Liver (tissue), 8 donors: ENCODE measurements at regions not wholly inside any gene's neighbourhood (a gene's known extent, or its start where the extent isn't known, plus 50 kb on each side); places are given as distances from the start of the nearest gene placed in this dataset.

ENCODE experiments used
- DNase-seq: peaks from one replicate; pipeline ENCODE4 v3.0.0-alpha.2; 2017; ENCODE audit warnings: low spot score
- H3K27ac ChIP-seq, 2 donors: one replicate each; pipeline ENCODE4 v1.7.0; 2013; ENCODE audit warnings: inconsistent platforms in 2 of 2, low read length in 2 of 2, control low read depth in 1 of 2, low read depth in 1 of 2, mild to moderate bottlenecking in 1 of 2
- H3K27me3 ChIP-seq, 4 donors: one replicate each; pipeline versions ENCODE4 v1.6.1 to v1.7.0; 2013; ENCODE audit warnings: low read length in 3 of 4, inconsistent platforms in 1 of 4, mild to moderate bottlenecking in 1 of 4, moderate library complexity in 1 of 4; ENCODE audit not compliant: control insufficient read depth in 4 of 4, insufficient read depth in 4 of 4
- H3K36me3 ChIP-seq, 4 donors: one replicate each; pipeline versions ENCODE4 v1.6.1 to v1.7.0; 2013; ENCODE audit warnings: low read length in 3 of 4, mild to moderate bottlenecking in 3 of 4, low read depth in 1 of 4, moderate library complexity in 1 of 4; ENCODE audit not compliant: control insufficient read depth in 4 of 4, insufficient read depth in 3 of 4
- H3K4me1 ChIP-seq, 4 donors: one replicate each; pipeline versions ENCODE4 v1.6.1 to v1.7.0; 2013; ENCODE audit warnings: low read length in 3 of 4, mild to moderate bottlenecking in 3 of 4, moderate library complexity in 1 of 4; ENCODE audit not compliant: control insufficient read depth in 4 of 4, insufficient read depth in 4 of 4
- H3K4me3 ChIP-seq, 3 donors: one replicate each; pipeline versions ENCODE4 v1.6.1 to v1.7.0; 2013; ENCODE audit warnings: low read length in 3 of 3, control low read depth in 1 of 3, low read depth in 1 of 3, mild to moderate bottlenecking in 1 of 3
- H3K9ac ChIP-seq, 2 donors: one replicate each; pipeline ENCODE4 v1.7.0; 2013; ENCODE audit warnings: low read length in 2 of 2, mild to moderate bottlenecking in 2 of 2, moderate library complexity in 2 of 2, control low read depth in 1 of 2, low read depth in 1 of 2
- H3K9me3 ChIP-seq, 4 donors: one replicate each; pipeline versions ENCODE4 v1.6.1 to v1.7.0; 2013; ENCODE audit warnings: low read length in 3 of 4; ENCODE audit not compliant: control insufficient read depth in 4 of 4
- ATF3 ChIP-seq: IDR thresholded peaks from 2 replicates; pipeline ENCODE4 v1.6.1; 2016; ENCODE audit warnings: antibody characterized with exemption
- CTCF ChIP-seq: fragments of 150-350 bp; IDR thresholded peaks from 2 replicates; pipeline ENCODE4 v1.5.1; 2017; ENCODE audit warnings: improper control_type of control experiment, low read depth, low read length; ENCODE audit not compliant: missing input control
- EGR1 ChIP-seq, 2 donors: IDR thresholded peaks; 2 replicates each; pipeline ENCODE4 v1.6.1; 2016 to 2018; ENCODE audit warnings: antibody characterized with exemption in 2 of 2, low read depth in 2 of 2
- FOXA1 ChIP-seq: IDR thresholded peaks from 2 replicates; pipeline ENCODE4 v1.6.1; 2016; ENCODE audit warnings: antibody characterized with exemption
- FOXA2 ChIP-seq: IDR thresholded peaks from 2 replicates; pipeline ENCODE4 v1.6.1; 2016; ENCODE audit warnings: antibody characterized with exemption
- GABPA ChIP-seq, 2 donors: IDR thresholded peaks in 1 of 2; conservative IDR thresholded peaks in 1 of 2; 2 replicates each; pipeline ENCODE4 v1.6.1; 2016; ENCODE audit warnings: antibody characterized with exemption in 2 of 2, mild to moderate bottlenecking in 1 of 2, moderate library complexity in 1 of 2
- HNF4A ChIP-seq, 2 donors: conservative IDR thresholded peaks; 2 replicates each; pipeline ENCODE4 v1.6.1; 2016; ENCODE audit warnings: antibody characterized with exemption in 2 of 2, mild to moderate bottlenecking in 2 of 2
- HNF4G ChIP-seq: IDR thresholded peaks from 2 replicates; pipeline ENCODE4 v1.6.1; 2016; ENCODE audit warnings: antibody characterized with exemption
- JUND ChIP-seq, 2 donors: IDR thresholded peaks; 2 replicates each; pipeline ENCODE4 v1.6.1; 2016; ENCODE audit warnings: antibody characterized with exemption in 2 of 2
- MAX ChIP-seq: IDR thresholded peaks from 2 replicates; pipeline ENCODE4 v1.6.1; 2016; ENCODE audit warnings: antibody characterized with exemption
- NR2F2 ChIP-seq: IDR thresholded peaks from 2 replicates; pipeline ENCODE4 v1.6.1; 2016; ENCODE audit warnings: antibody characterized with exemption
- RAD21 ChIP-seq, 2 donors: IDR thresholded peaks; 2 replicates each; pipeline ENCODE4 v1.6.1; 2016; ENCODE audit warnings: antibody characterized with exemption in 2 of 2, mild to moderate bottlenecking in 2 of 2
- REST ChIP-seq: IDR thresholded peaks from 2 replicates; pipeline ENCODE4 v1.6.1; 2016; ENCODE audit warnings: antibody characterized with exemption, mild to moderate bottlenecking
- RXRA ChIP-seq, 2 donors: IDR thresholded peaks; 2 replicates each; pipeline ENCODE4 v1.6.1; 2017 to 2018; ENCODE audit warnings: antibody characterized with exemption in 2 of 2, mild to moderate bottlenecking in 1 of 2
- SP1 ChIP-seq: IDR thresholded peaks from 2 replicates; pipeline ENCODE4 v1.6.1; 2018; ENCODE audit warnings: antibody characterized with exemption, mild to moderate bottlenecking
- TAF1 ChIP-seq: conservative IDR thresholded peaks from 2 replicates; pipeline ENCODE4 v1.6.1; 2016; ENCODE audit warnings: antibody characterized with exemption, mild to moderate bottlenecking
- YY1 ChIP-seq: IDR thresholded peaks from 2 replicates; pipeline ENCODE4 v1.6.1; 2016; ENCODE audit warnings: antibody characterized with exemption, mild to moderate bottlenecking
- ZBTB33 ChIP-seq: IDR thresholded peaks from 2 replicates; pipeline ENCODE4 v1.6.1; 2016; ENCODE audit warnings: antibody characterized with exemption
- WGBS: extraction: QIAGEN DNeasy Blood & Tissue Kit; methylation state at CpG from one replicate; pipeline ENCODE4 v1.1.7; 2013; 5-methylcytosine and 5-hydroxymethylcytosine counted together
- donor health status: healthy.
- donor health status: healthy.
- donor health status: healthy.
- donor health status: healthy.
- donor health status: healthy.

GRCh38 chr2:234808907-234809306 is 142.9 kb upstream of the SH3BP4 start:
- H3K9ac ChIP-seq: no peak overlapping the region
- H3K4me1 ChIP-seq: no peaks in the 10 kb centered on the region
- H3K27me3 ChIP-seq: no peaks in the 10 kb centered on the region
- TF ChIP-seq RXRA (IDR thresholded peaks at IDR 0.05): no peak
- TF ChIP-seq HNF4A (conservative IDR thresholded peaks at IDR 0.05): no peak
- TF ChIP-seq FOXA2: no peak
- no peak for TF ChIP-seq NR2F2
- no peak for TF ChIP-seq MAX
- no peak for TF ChIP-seq YY1
- no peak for TF ChIP-seq JUND (IDR thresholded peaks at IDR 0.05)
- TF ChIP-seq ATF3: no peak
- TF ChIP-seq REST: no peak
- no peak for TF ChIP-seq SP1
- TF ChIP-seq FOXA1: no peak
- TF ChIP-seq EGR1 (IDR thresholded peaks at IDR 0.05; ENCODE audit: low read depth in 2 of 2): no peak
- TF ChIP-seq TAF1: no peak
- TF ChIP-seq RAD21 (IDR thresholded peaks at IDR 0.05): no peak
- TF ChIP-seq GABPA (IDR thresholded peaks at IDR 0.05 in 1 of 2, conservative IDR thresholded peaks at IDR 0.05 in 1 of 2): no peak
- no peak for TF ChIP-seq HNF4G
- TF ChIP-seq ZBTB33: no peak
- TF ChIP-seq CTCF: no peak
- H3K27ac ChIP-seq: no peak overlapping the region
- no peak overlapping the region for H3K4me3 ChIP-seq
- H3K9me3 ChIP-seq: no peaks in the 10 kb centered on the region
- DNase-seq: no peak
- no peaks in the 10 kb centered on the region for H3K36me3 ChIP-seq
- WGBS: 66% methylated on average over 2 of the region's 2 CpGs

- WGBS: 89% methylated on average over 1 of the region's 1 CpG
- peaks cover 2 to 9% (median 8%) of the 10 kb centered on the region in 4 donors for H3K4me1 ChIP-seq
These were observed 145.0 kb upstream of the SH3BP4 start for GRCh38 chr2:234806818-234807217.

More at GRCh38 chr2:234806818-234807217, 145.0 kb upstream of the SH3BP4 start:
- H3K4me3 ChIP-seq: no peak overlapping the region
- no peaks in the 10 kb centered on the region for H3K27me3 ChIP-seq
- H3K27ac ChIP-seq: no peak overlapping the region
- no peak for TF ChIP-seq HNF4A (conservative IDR thresholded peaks at IDR 0.05)
- no peak for TF ChIP-seq MAX
- H3K9me3 ChIP-seq: no peaks in the 10 kb centered on the region
- no peak overlapping the region for H3K9ac ChIP-seq
- no peak for DNase-seq
- H3K36me3 ChIP-seq: no peaks in the 10 kb centered on the region
